Ishikawa (cell line): ENCODE measurements at regions not wholly inside any gene's neighbourhood (a gene's known extent, or its start where the extent isn't known, plus 50 kb on each side); places are given as distances from the start of the nearest gene placed in this dataset.

Experiments used
- CEBPB ChIP-seq: IDR thresholded peaks from 2 replicates; pipeline ENCODE4 v1.6.1; 2012
- EP300 ChIP-seq: IDR thresholded peaks from 2 replicates; pipeline ENCODE4 v1.6.1; 2012; ENCODE audit warnings: borderline replicate concordance
- REST ChIP-seq: IDR thresholded peaks from 2 replicates; pipeline ENCODE4 v1.6.1; 2012; ENCODE audit warnings: low read depth, mild to moderate bottlenecking
- TAF1 ChIP-seq: IDR thresholded peaks from 2 replicates; pipeline ENCODE4 v1.6.1; 2012; ENCODE audit warnings: low read depth, mild to moderate bottlenecking
- TEAD4 ChIP-seq: IDR thresholded peaks from 2 replicates; pipeline ENCODE4 v1.6.1; 2012

DNA sequence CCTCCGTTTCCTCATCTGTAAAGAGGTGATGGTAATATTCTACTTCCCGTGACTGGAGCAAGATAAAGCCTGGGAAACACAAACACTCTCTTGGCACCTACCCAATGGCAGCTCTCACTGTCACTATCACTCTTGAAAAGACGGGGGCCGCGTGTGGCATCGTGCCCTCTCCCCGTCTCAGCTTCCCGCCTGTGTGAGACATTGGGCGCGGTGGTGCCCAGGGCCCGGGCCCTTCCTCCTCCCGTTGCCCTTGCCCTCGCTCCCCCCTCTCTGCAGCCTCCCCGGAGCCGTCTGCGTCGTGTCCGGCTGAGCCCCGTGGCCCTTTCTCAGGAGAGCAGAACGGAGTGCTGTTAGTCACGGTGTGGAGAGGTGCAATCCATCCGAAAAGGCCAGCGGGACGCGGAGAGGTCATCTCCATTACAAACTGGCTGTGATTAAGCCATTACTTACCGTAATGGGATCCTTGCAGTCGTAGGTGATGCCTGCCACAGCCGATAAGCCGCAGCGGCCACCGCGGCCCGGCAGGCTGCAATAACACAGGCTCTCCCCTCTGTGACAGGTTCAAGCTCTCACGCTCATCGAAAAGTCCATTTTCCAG is 156.4 kb upstream of the ZC3H12A start:
- TF ChIP-seq EP300 = no peak
- no peak for TF ChIP-seq REST
- no peak for TF ChIP-seq TEAD4
- TF ChIP-seq CEBPB = no peak
- no peak for TF ChIP-seq TAF1
